SK-N-SH (cell line): ENCODE measurements at regions not wholly inside any gene's neighbourhood (a gene's known extent, or its start where the extent isn't known, plus 50 kb on each side); places are given as distances from the start of the nearest gene placed in this dataset.

Source experiments
- CTCF ChIA-PET: fragments of 300-600, 350-600 bp; formaldehyde crosslinking; extraction: SDS; loops from one replicate; lab custom pipeline; 2021; lab: Yijun Ruan, JAX
- POLR2A ChIA-PET: fragments of 350-600 bp; sonication (Branson Sonifier 250); formaldehyde crosslinking; extraction: SDS; loops from one replicate; lab custom pipeline; 2020; ENCODE audit warnings: antibody characterized with exemption, inconsistent platforms; lab: Yijun Ruan, JAX
- DNase-seq: peaks from one replicate; pipeline ENCODE4 v3.0.0; 2012
- H2AFZ ChIP-seq: fragments of 200-600 bp; sonication (generic); 2 replicates; pipeline ENCODE4 v1.8.1; 2016; ENCODE audit warnings: antibody characterized with exemption, mild to moderate bottlenecking, low read depth
- H3F3A ChIP-seq: fragments of 200-600 bp; sonication (generic); replicated peaks from 2 replicates; pipeline ENCODE3; 2016; ENCODE audit warnings: antibody characterized with exemption, mild to moderate bottlenecking; ENCODE audit not compliant: insufficient read depth
- H3K27ac ChIP-seq, 2 experiments: fragments of 200-500 bp in 1 of 2; fragments of 200-600 bp in 1 of 2; sonication (Bioruptor generic) in 1 of 2; sonication (generic), shearing (Covaris generic) in 1 of 2; 2 replicates each; pipeline versions ENCODE4 v1.5.1 to v1.6.1; 2014 to 2016; ENCODE audit warnings: low read depth in 2 of 2, inconsistent platforms in 1 of 2, low read length in 1 of 2, mild to moderate bottlenecking in 1 of 2, mixed read lengths in 1 of 2
- H3K27me3 ChIP-seq: fragments of 200-600 bp; sonication (generic), shearing (Covaris generic); 2 replicates; pipeline ENCODE4 v1.6.1; 2016; ENCODE audit warnings: mixed run types; ENCODE audit not compliant: insufficient read depth
- H3K36me3 ChIP-seq, 2 experiments: fragments of 200-500 bp in 1 of 2; fragments of 200-600 bp in 1 of 2; sonication (Bioruptor generic) in 1 of 2; sonication (generic) in 1 of 2; replicated peaks in 1 of 2; 2 replicates each; pipeline versions ENCODE3 to v1.5.1; 2014 to 2016; ENCODE audit warnings: low read length in 1 of 2, mild to moderate bottlenecking in 1 of 2; ENCODE audit not compliant: insufficient read depth in 2 of 2, control insufficient read depth in 1 of 2
- H3K4me1 ChIP-seq, 2 experiments: fragments of 200-500 bp in 1 of 2; fragments of 200-600 bp in 1 of 2; sonication (Bioruptor generic) in 1 of 2; sonication (generic), shearing (Covaris generic) in 1 of 2; 2 replicates each; pipeline versions ENCODE4 v1.5.1 to v1.6.1; 2014 to 2016; ENCODE audit warnings: low read depth in 1 of 2, low read length in 1 of 2, mixed run types in 1 of 2; ENCODE audit not compliant: insufficient read depth in 2 of 2, control insufficient read depth in 1 of 2
- H3K4me2 ChIP-seq: fragments of 200-600 bp; sonication (generic), shearing (Covaris generic); 2 replicates; pipeline ENCODE4 v1.6.1; 2017; ENCODE audit warnings: mixed run types
- H3K4me3 ChIP-seq, 2 experiments: fragments of 200-500 bp in 1 of 2; fragments of 200-600 bp in 1 of 2; sonication (Bioruptor generic) in 1 of 2; sonication (generic), shearing (Covaris generic) in 1 of 2; 2 replicates each; pipeline versions ENCODE4 v1.5.1 to v1.8.1; 2014 to 2016; ENCODE audit warnings: low read depth in 2 of 2, inconsistent platforms in 1 of 2, low read length in 1 of 2, mild to moderate bottlenecking in 1 of 2, mixed read lengths in 1 of 2, moderate library complexity in 1 of 2
- H3K79me2 ChIP-seq: fragments of 200-600 bp; sonication (generic); 2 replicates; pipeline ENCODE4 v1.8.1; 2017; ENCODE audit warnings: mild to moderate bottlenecking; ENCODE audit not compliant: insufficient read depth
- H3K9ac ChIP-seq: fragments of 200-600 bp; sonication (generic); 2 replicates; pipeline ENCODE4 v1.6.1; 2017; ENCODE audit warnings: mixed run types
- H3K9me2 ChIP-seq: fragments of 200-600 bp; sonication (generic); 2 replicates; pipeline ENCODE4 v1.6.1; 2017; ENCODE audit warnings: mixed run types
- H3K9me3 ChIP-seq: fragments of 200-600 bp; sonication (generic); 2 replicates; pipeline ENCODE4 v1.6.1; 2017; ENCODE audit warnings: mixed run types, mild to moderate bottlenecking, moderate library complexity
- H4K20me1 ChIP-seq: fragments of 200-600 bp; sonication (generic); 2 replicates; pipeline ENCODE4 v1.6.1; 2017; ENCODE audit warnings: mild to moderate bottlenecking, mixed run types; ENCODE audit not compliant: insufficient read depth
- CHD2 ChIP-seq: fragments of 150-350 bp; IDR thresholded peaks from 2 replicates; pipeline ENCODE4 v1.6.1; 2018; ENCODE audit warnings: low read length; ENCODE audit not compliant: partially characterized antibody
- FOSL2 ChIP-seq: IDR thresholded peaks from 2 replicates; pipeline ENCODE4 v1.4.0; 2012; ENCODE audit warnings: low read depth, mild to moderate bottlenecking, moderate library complexity, borderline replicate concordance
- FOXJ3 ChIP-seq: sonication (generic); formaldehyde crosslinking; IDR thresholded peaks from 2 replicates; pipeline ENCODE4 v1.5.1; 2020; ENCODE audit warnings: mild to moderate bottlenecking, missing genetic modification reagents
- MXI1 ChIP-seq: IDR thresholded peaks from 2 replicates; pipeline ENCODE4 v1.6.1; 2012; ENCODE audit warnings: mild to moderate bottlenecking, low read depth, low read length, improper control_type of control experiment
- NFIC ChIP-seq: IDR thresholded peaks from 2 replicates; pipeline ENCODE4 v1.4.0; 2012; ENCODE audit warnings: borderline replicate concordance
- NRF1 ChIP-seq: IDR thresholded peaks from 2 replicates; pipeline ENCODE4 v1.6.1; 2012; ENCODE audit warnings: low read depth, mild to moderate bottlenecking, low read length
- RAD21 ChIP-seq: IDR thresholded peaks from 2 replicates; pipeline ENCODE4 v1.6.1; 2012; ENCODE audit warnings: mild to moderate bottlenecking, low read length
- RCOR1 ChIP-seq: fragments of 150-350 bp; IDR thresholded peaks from 2 replicates; pipeline ENCODE4 v1.6.1; 2017; ENCODE audit warnings: antibody characterized with exemption, low read length
- RFX5 ChIP-seq: IDR thresholded peaks from 2 replicates; pipeline ENCODE4 v1.6.1; 2012; ENCODE audit warnings: mild to moderate bottlenecking, improper control_type of control experiment, low read length
- RXRA ChIP-seq: IDR thresholded peaks from 2 replicates; pipeline ENCODE4 v1.4.0; 2012; ENCODE audit warnings: low read depth, mild to moderate bottlenecking, borderline replicate concordance
- TAF1 ChIP-seq: IDR thresholded peaks from 2 replicates; pipeline ENCODE4 v1.6.1; 2012; ENCODE audit warnings: low read depth, mild to moderate bottlenecking, low read length, moderate library complexity, borderline replicate concordance
- TEAD4 ChIP-seq: IDR thresholded peaks from 2 replicates; pipeline ENCODE4 v1.4.0; 2012; ENCODE audit warnings: mild to moderate bottlenecking, borderline replicate concordance; ENCODE audit not compliant: insufficient read depth
- WGBS: methylation state at CpG from one replicate; pipeline ENCODE4 v1.1.6; 2017; ENCODE audit warnings: low lambda C conversion rate; 5-methylcytosine and 5-hydroxymethylcytosine counted together
- TF ChIP-seq, protein P1 (sequence below): IDR thresholded peaks from 2 replicates; pipeline ENCODE4 v1.4.0; 2012; ENCODE audit warnings: low read depth, borderline replicate concordance
- TF ChIP-seq, protein P2 (sequence below): IDR thresholded peaks from 2 replicates; pipeline ENCODE4; 2012
- TF ChIP-seq, protein P3 (sequence below): IDR thresholded peaks from 2 replicates; pipeline ENCODE4 v1.6.1; 2012; ENCODE audit warnings: mild to moderate bottlenecking, low read depth, low read length, moderate library complexity

DNA sequence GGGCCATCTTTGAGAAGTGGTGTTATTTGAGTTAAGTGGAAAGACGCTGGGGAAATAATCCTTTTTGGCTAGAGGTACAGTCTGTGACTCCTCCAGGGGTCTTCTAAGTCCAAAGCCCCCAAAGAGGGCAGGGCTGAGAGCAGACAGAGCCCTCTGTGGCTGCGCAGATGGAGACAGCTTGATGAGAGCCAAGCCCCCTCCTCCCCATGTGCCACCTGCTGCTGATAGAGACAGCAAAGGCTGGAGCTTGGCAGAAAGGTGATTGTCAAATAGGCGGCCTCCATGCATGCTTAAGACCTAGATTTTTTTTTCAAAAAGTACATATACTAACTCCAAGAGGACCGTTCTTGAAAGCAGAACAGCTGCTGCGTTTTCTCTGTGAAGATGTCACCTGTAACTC is 72.4 kb downstream of the CRYGS start:
- no peak overlapping the region for H3K27ac ChIP-seq
- ChIA-PET CTCF (interaction anchor here (0.7 to 2.6 kb wide), 4 partner anchors 19 to 79 kb away, joined by 3 to 10 read pairs (median 4); no protein-coding TSS in a partner anchor), POLR2A (no interaction called here)
- H3K4me3 ChIP-seq: no peak overlapping the region
- DNase-seq: no peak
- no peaks in the 10 kb centered on the region for H3K36me3 ChIP-seq
- TF ChIP-seq TAF1 (no peak), TEAD4 (no peak), RAD21 (no peak), CHD2 (no peak), RCOR1 (no peak), FOSL2 (no peak), FOXJ3 (CRISPR knock-in tag) (no peak), NRF1 (no peak), RFX5 (no peak), NFIC (no peak), MXI1 (no peak), RXRA (no peak)
- TF ChIP-seq, protein P1, sequence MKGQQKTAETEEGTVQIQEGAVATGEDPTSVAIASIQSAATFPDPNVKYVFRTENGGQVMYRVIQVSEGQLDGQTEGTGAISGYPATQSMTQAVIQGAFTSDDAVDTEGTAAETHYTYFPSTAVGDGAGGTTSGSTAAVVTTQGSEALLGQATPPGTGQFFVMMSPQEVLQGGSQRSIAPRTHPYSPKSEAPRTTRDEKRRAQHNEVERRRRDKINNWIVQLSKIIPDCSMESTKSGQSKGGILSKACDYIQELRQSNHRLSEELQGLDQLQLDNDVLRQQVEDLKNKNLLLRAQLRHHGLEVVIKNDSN: no peak
- TF ChIP-seq, protein P2, sequence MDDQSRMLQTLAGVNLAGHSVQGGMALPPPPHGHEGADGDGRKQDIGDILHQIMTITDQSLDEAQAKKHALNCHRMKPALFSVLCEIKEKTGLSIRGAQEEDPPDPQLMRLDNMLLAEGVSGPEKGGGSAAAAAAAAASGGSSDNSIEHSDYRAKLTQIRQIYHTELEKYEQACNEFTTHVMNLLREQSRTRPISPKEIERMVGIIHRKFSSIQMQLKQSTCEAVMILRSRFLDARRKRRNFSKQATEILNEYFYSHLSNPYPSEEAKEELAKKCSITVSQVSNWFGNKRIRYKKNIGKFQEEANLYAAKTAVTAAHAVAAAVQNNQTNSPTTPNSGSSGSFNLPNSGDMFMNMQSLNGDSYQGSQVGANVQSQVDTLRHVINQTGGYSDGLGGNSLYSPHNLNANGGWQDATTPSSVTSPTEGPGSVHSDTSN: no peak
- TF ChIP-seq, protein P3, sequence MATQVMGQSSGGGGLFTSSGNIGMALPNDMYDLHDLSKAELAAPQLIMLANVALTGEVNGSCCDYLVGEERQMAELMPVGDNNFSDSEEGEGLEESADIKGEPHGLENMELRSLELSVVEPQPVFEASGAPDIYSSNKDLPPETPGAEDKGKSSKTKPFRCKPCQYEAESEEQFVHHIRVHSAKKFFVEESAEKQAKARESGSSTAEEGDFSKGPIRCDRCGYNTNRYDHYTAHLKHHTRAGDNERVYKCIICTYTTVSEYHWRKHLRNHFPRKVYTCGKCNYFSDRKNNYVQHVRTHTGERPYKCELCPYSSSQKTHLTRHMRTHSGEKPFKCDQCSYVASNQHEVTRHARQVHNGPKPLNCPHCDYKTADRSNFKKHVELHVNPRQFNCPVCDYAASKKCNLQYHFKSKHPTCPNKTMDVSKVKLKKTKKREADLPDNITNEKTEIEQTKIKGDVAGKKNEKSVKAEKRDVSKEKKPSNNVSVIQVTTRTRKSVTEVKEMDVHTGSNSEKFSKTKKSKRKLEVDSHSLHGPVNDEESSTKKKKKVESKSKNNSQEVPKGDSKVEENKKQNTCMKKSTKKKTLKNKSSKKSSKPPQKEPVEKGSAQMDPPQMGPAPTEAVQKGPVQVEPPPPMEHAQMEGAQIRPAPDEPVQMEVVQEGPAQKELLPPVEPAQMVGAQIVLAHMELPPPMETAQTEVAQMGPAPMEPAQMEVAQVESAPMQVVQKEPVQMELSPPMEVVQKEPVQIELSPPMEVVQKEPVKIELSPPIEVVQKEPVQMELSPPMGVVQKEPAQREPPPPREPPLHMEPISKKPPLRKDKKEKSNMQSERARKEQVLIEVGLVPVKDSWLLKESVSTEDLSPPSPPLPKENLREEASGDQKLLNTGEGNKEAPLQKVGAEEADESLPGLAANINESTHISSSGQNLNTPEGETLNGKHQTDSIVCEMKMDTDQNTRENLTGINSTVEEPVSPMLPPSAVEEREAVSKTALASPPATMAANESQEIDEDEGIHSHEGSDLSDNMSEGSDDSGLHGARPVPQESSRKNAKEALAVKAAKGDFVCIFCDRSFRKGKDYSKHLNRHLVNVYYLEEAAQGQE: no peak
- peaks cover 8% of the 10 kb centered on the region; the same call in 1 of the 2 replicates for H3K27me3 ChIP-seq
- H3K9ac ChIP-seq: no peak overlapping the region
- H3K4me1 ChIP-seq: peaks cover 0 to 21% of the 10 kb centered on the region in 2 experiments; a peak in 1 of 4 replicates
- WGBS: 23% methylated on average over 5 of the region's 5 CpGs
- H4K20me1 ChIP-seq: no peaks in the 10 kb centered on the region
- H2AFZ ChIP-seq: no peak overlapping the region
- H3K79me2 ChIP-seq: no peaks in the 10 kb centered on the region
- no peak overlapping the region for H3K4me2 ChIP-seq
- no peaks in the 10 kb centered on the region for H3K9me3 ChIP-seq
- no peaks in the 10 kb centered on the region for H3F3A ChIP-seq
- H3K9me2 ChIP-seq: no peaks in the 10 kb centered on the region
